ENCODE measurements at regions not wholly inside any gene's neighbourhood (a gene's known extent, or its start where the extent isn't known, plus 50 kb on each side); places are given as distances from the start of the nearest gene placed in this dataset.
A peak's percentile ranks its signal among the peaks of the same experiment; 100 is the strongest.

DNA sequence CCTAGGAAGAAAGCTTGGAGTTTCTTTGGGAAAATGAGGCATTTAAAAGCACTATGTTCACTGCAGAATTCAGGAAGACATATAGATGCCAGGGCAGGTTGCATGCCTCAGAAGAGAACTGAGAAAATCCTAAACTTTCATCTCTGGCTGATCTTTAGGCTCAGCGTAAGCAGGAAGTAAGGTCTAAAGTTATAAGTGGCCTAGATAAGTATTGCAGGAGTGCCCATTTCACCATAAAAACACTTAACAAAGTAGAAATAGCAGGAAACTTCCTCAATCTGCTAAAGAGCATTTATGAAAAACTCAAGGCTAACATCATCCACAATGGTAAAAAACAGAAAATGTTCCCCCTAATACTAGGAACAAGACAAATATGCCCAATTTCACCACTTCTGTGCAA, 320.3 kb downstream of the BMP2 start:
- intact Hi-C loops (cut with DNase I, micrococcal nuclease): no loop called here
- Mint-ChIP-seq H3K4me1 (no peaks in the 10 kb centered on the region), H3K27me3 (peaks cover 2% of the 10 kb centered on the region)

DNA sequence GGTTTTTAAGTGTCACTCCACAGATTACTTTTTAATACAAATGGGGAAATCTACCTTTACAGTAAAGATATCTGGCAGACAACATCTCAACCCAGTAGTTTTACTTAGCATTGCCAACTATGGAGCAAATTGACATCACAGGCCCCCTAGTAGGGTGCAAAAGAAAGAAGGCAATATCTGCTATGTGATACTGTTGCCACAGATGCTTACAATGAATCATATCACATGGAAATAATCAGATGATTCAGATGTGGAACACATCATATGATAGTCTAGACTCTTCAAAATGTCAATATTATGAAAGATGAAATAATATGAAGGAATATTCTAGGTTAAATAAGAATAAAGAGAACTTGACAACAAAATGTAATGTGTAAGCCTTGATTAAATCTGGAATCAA, 322.5 kb downstream of the BMP2 start:
- Mint-ChIP-seq H3K4me1 (no peaks in the 10 kb centered on the region), H3K27ac (no peak overlapping the region), H3K27me3 (peaks cover 2% of the 10 kb centered on the region), H3K9me3 (ENCODE audit: low read depth) (peaks cover 2% of the 10 kb centered on the region), H3K4me3 (no peak overlapping the region), H3K36me3 (ENCODE audit: low read depth) (no peaks in the 10 kb centered on the region)
- DNase-seq: no peak
- intact Hi-C loops (cut with DNase I, micrococcal nuclease): loop anchor here (5.0 to 10.0 kb wide), 2 partner anchors 265 to 948 kb away; no protein-coding TSS in a partner anchor
- ChIA-PET CTCF (no interaction called here), POLR2A (no interaction called here)
- no peak for ATAC-seq

More for the DNA sequence above, 320.3 kb downstream of the BMP2 start:
- peaks cover 2% of the 10 kb centered on the region for H3K9me3 Mint-ChIP-seq (ENCODE audit: low read depth)
- ATAC-seq (no peak), DNase-seq (no peak)
- ChIA-PET CTCF (no interaction called here), POLR2A (no interaction called here)
- no peak overlapping the region for H3K27ac Mint-ChIP-seq
- no peak overlapping the region for H3K4me3 Mint-ChIP-seq
- H3K36me3 Mint-ChIP-seq (ENCODE audit: low read depth): no peaks in the 10 kb centered on the region

DNA sequence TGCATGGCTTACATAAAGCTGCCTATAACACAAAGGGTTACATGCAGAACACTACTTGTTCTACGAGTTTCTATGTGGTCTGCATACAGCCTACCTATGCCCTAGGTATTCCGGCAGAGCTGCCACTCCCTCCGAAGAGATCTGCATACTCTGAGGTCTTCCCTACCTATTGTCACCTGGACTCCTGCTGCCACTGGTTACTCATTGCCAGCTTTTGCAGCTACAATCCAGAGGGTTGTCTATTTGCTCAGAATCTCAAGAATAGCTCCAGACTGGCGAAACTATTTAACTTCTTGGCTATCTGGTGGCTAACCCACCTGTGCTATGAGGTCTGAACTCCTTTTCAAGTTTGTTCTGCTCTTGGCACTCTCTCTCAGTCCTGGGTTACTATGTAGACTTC, 323.3 kb downstream of the BMP2 start:
- CTCF ChIA-PET: no interaction called here
- Mint-ChIP-seq H3K27ac (no peak overlapping the region), H3K36me3 (ENCODE audit: low read depth) (no peaks in the 10 kb centered on the region), H3K9me3 (ENCODE audit: low read depth) (peaks cover 2% of the 10 kb centered on the region), H3K4me1 (no peaks in the 10 kb centered on the region), H3K27me3 (peaks cover 2% of the 10 kb centered on the region), H3K4me3 (no peak overlapping the region)
- POLR2A ChIA-PET: interaction anchor here (0.6 kb wide), 1 partner anchor 202 kb away, joined by 3 read pairs; no protein-coding TSS in a partner anchor
- DNase-seq (no peak), ATAC-seq (no peak)
- intact Hi-C loops (cut with DNase I, micrococcal nuclease): loop anchor here (5.0 to 10.0 kb wide), 2 partner anchors 266 to 949 kb away; no protein-coding TSS in a partner anchor

DNA sequence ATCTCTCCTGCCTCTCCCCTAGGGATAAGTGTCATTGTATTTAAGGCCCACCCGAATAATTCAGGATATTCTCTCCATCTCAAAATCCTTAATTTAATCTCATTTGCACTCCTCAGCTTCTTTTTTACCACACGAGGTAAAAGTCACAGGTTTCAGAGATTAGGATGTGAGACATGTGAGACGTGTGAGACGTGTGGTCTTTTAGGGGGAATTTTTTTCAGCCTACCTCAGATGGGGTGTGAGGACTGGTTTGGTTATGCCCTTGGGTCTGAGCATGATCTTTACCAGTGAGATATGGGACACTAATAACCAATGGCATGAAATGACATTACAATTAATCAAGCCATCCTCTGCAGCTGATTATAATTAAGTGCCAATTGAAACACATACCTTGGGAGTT, 324.2 kb downstream of the BMP2 start:
- H3K4me3 Mint-ChIP-seq: no peak overlapping the region
- DNase-seq (no peak), ATAC-seq (no peak)
- H3K9me3 Mint-ChIP-seq (ENCODE audit: low read depth): peaks cover 2% of the 10 kb centered on the region
- H3K4me1 Mint-ChIP-seq: no peaks in the 10 kb centered on the region
- CTCF ChIA-PET: no interaction called here
- intact Hi-C loops (cut with DNase I, micrococcal nuclease): loop anchor here (5.0 to 10.0 kb wide), 2 partner anchors 267 to 949 kb away; no protein-coding TSS in a partner anchor
- H3K27me3 Mint-ChIP-seq: peaks cover 2% of the 10 kb centered on the region
- POLR2A ChIA-PET: no interaction called here
- no peak overlapping the region for H3K27ac Mint-ChIP-seq
- H3K36me3 Mint-ChIP-seq (ENCODE audit: low read depth): no peaks in the 10 kb centered on the region

DNA sequence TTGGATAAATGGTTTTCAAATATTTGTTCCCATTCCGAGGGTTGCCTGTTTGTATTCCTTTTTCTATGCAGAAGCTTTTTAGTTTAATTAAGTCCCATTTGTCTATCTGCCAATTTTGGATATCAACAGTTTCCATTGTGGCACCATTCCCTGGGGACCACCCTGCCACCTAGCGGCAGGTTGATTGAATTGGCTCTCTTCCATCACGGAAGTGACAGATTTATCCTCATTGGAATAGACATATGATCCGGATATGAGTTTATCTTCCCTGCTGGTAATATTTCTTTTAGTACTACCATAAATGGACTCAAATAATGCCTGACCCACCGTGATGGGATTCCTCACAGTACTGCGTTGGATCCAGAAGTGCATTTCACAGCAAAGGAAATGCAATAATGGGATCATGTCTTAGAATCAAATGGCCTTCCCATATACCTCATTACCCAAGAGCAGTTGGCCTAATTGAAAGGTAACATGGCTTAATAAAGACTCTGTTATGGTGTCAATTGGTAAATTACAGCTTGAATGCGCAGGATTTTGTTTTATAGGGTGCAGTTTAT, 327.0 kb downstream of the BMP2 start:
- ATAC-seq (no peak), DNase-seq (peak; percentile 40)
- Mint-ChIP-seq H3K4me3 (no peak overlapping the region), H3K36me3 (ENCODE audit: low read depth) (no peaks in the 10 kb centered on the region), H3K4me1 (no peaks in the 10 kb centered on the region), H3K9me3 (ENCODE audit: low read depth) (peaks cover 4% of the 10 kb centered on the region), H3K27ac (no peak overlapping the region), H3K27me3 (no peaks in the 10 kb centered on the region)
- ChIA-PET POLR2A (no interaction called here), CTCF (interaction anchor here (0.8 kb wide), 1 partner anchor 1628 kb away, joined by 3 read pairs; no protein-coding TSS in a partner anchor)
- intact Hi-C loops (cut with DNase I, micrococcal nuclease): loop anchor here (2.0 to 10.0 kb wide), 3 partner anchors 266 to 952 kb away; no protein-coding TSS in a partner anchor

DNA sequence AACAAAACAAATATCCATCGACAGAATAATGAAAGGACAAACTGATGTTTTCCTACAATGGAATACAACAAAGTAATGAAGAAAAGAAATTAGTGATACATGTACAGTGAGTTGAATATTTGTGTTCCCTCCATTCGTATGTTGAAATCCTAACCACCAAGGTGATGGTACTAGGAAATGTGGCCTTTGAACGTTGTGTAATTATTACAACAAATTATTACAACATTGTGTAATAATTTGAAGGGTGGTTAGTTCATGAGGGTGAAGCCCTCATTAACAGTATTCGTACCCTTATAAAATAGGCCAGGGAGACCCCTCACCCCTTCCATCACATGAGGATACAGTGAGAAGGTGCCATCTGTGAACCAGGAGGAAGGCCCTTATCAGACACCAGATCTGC, 339.4 kb downstream of the BMP2 start:
- ATAC-seq (no peak), DNase-seq (no peak)
- Mint-ChIP-seq H3K27ac (no peak overlapping the region), H3K9me3 (ENCODE audit: low read depth) (peaks cover 6% of the 10 kb centered on the region), H3K27me3 (no peaks in the 10 kb centered on the region), H3K4me3 (no peak overlapping the region), H3K36me3 (ENCODE audit: low read depth) (no peaks in the 10 kb centered on the region), H3K4me1 (no peaks in the 10 kb centered on the region)
- intact Hi-C loops (cut with DNase I, micrococcal nuclease): no loop called here
- CTCF ChIA-PET: no interaction called here
- POLR2A ChIA-PET: no interaction called here

DNA sequence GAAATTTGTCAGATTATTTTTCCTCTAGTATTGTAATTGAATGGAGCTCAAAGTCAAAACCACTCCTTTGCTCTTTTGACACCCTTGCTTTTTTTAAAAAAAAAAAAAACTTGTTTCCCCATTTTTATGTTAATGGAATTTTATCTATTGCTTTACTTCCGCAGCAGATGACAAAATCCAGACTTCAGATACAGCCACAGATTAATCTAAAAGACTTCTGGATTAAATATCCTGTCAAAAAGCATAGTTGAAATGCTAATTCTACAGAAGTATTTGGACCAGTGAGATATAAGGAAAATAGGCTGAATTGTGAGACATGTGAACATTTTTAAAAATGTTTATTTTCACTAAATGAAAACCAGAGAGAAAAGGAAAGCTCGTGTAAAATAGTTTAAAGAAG, 341.4 kb downstream of the BMP2 start:
- Mint-ChIP-seq H3K9me3 (ENCODE audit: low read depth) (peaks cover 6% of the 10 kb centered on the region), H3K27me3 (no peaks in the 10 kb centered on the region), H3K36me3 (ENCODE audit: low read depth) (no peaks in the 10 kb centered on the region), H3K4me1 (no peaks in the 10 kb centered on the region), H3K27ac (no peak overlapping the region), H3K4me3 (no peak overlapping the region)
- ChIA-PET POLR2A (no interaction called here), CTCF (interaction anchor here (1.1 kb wide), 1 partner anchor 14 kb away, joined by 3 read pairs; no protein-coding TSS in a partner anchor)
- DNase-seq: no peak
- no peak for ATAC-seq
- intact Hi-C loops (cut with DNase I, micrococcal nuclease): no loop called here

DNA sequence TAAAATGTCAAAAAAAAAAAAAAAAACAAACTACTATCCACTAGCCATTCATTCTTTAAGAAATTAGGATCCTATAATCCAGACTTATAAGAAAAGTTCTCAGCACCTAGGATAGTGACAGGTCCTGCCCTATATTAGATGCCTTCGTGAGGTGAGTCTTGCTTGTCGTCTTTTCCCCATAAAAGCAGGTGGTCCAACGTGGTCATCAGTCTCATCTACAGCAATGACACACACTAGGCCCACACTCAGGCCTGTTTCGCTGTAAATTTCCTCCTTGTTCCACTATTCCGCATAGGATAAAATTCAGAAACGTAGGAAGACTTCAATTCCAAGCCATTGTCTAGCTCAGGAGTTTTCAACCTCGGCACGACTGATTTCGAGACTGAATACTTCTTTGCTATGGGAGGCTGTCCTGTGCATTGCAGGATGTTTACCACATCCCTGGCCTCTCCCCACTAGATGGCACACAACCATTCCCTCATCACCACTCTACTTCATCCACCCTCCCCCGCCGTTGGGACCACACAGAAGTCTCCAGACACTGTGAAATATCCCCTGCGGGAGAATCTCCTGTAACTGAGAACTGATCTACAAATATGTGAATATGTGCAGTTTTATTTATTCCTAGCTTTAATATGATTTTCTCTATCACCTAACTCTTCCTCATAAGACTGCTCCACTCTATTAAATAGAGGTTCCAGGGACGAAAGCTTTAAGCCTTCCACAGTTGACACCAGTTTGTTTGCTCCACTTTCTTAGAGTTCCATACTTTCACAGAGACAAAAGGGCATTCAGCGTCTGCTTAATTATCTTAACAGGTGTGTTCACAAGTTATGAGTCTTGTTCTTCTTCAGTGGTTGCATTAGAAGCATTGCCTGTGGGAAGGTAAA, 346.3 kb downstream of the BMP2 start:
- no peaks in the 10 kb centered on the region for H3K36me3 Mint-ChIP-seq (ENCODE audit: low read depth)
- ChIA-PET POLR2A (no interaction called here), CTCF (interaction anchor here (1.1 kb wide), 1 partner anchor 10 kb away, joined by 7 read pairs; no protein-coding TSS in a partner anchor)
- H3K27me3 Mint-ChIP-seq: no peaks in the 10 kb centered on the region
- no peak overlapping the region for H3K27ac Mint-ChIP-seq
- no peak for DNase-seq
- H3K4me3 Mint-ChIP-seq: no peak overlapping the region
- H3K9me3 Mint-ChIP-seq (ENCODE audit: low read depth): no peaks in the 10 kb centered on the region
- ATAC-seq: no peak
- no peaks in the 10 kb centered on the region for H3K4me1 Mint-ChIP-seq
- intact Hi-C loops (cut with DNase I, micrococcal nuclease): no loop called here

DNA sequence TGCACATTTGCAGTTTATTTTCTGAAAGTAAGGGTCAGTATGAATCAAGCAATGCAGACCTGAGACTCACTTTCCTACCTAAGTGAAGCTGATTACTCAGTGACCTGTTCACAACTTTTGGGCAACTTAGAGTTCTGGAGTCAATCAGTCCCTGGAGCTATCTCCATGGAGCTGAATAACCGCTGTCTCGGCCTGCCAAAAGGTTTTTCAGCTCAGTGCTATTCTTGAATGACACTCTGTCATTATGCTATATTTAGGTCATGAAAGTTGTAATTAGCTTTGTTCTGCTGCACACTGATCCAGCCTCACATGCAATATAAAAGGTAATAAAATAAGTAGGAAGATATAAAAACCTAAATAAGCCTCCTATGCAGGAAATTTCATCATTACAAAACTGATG, 356.0 kb downstream of the BMP2 start:
- Mint-ChIP-seq H3K27ac (no peak overlapping the region), H3K36me3 (ENCODE audit: low read depth) (no peaks in the 10 kb centered on the region), H3K4me1 (no peaks in the 10 kb centered on the region), H3K4me3 (no peak overlapping the region), H3K9me3 (ENCODE audit: low read depth) (peaks cover 3% of the 10 kb centered on the region), H3K27me3 (no peaks in the 10 kb centered on the region)
- POLR2A ChIA-PET: no interaction called here
- CTCF ChIA-PET: interaction anchor here (0.6 to 1.4 kb wide), 3 partner anchors 10 to 372 kb away, joined by 3 to 7 read pairs (median 3); no protein-coding TSS in a partner anchor
- intact Hi-C loops (cut with DNase I, micrococcal nuclease): no loop called here
- DNase-seq (no peak), ATAC-seq (no peak)

DNA sequence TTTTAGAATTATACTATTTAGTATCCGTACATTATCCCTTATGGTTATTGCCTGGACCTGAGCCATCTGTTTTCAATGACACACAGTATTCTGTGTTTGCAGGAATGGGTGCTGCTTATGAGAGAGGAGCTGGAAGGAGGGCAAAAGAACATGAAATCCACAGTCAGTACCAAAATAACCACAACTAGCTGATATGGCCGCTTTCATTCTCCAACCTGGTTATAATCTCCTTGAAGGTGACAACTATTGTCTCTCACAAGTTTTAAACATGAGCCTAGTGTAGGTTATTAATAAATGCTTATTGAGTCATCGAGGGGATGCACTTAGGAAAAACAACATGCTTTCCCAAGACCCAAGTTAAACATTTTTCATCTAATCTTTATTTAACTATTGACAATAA, 356.6 kb downstream of the BMP2 start:
- POLR2A ChIA-PET: interaction anchor here (0.6 kb wide), 1 partner anchor 657 kb away, joined by 3 read pairs; no protein-coding TSS in a partner anchor
- Mint-ChIP-seq H3K27ac (no peak overlapping the region), H3K4me3 (no peak overlapping the region), H3K4me1 (no peaks in the 10 kb centered on the region), H3K9me3 (ENCODE audit: low read depth) (peaks cover 3% of the 10 kb centered on the region), H3K36me3 (ENCODE audit: low read depth) (no peaks in the 10 kb centered on the region), H3K27me3 (no peaks in the 10 kb centered on the region)
- no peak for ATAC-seq
- DNase-seq: no peak
- CTCF ChIA-PET: interaction anchor here (1.4 kb wide), 1 partner anchor 11 kb away, joined by 7 read pairs; no protein-coding TSS in a partner anchor
- intact Hi-C loops (cut with DNase I, micrococcal nuclease): no loop called here

DNA sequence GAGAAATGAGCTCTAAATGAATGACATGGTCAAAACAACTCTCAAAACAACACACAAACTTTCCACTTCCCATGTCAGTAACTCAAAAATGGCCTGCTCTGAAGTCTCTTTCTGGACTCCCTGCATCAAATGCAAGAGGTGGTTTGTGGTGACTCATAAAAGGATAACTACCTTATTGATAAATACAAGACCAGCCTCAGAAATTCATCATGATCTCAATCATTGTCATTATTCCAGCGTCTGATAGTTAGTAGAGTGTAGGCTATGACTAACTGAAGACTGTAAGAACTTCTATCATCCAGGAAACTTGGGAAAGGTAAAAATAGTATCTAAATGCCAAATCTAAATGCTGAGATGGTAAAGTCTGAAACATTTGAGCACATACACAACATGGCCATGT, 369.4 kb downstream of the BMP2 start:
- H3K9me3 Mint-ChIP-seq (ENCODE audit: low read depth): peaks cover 5% of the 10 kb centered on the region
- ChIA-PET CTCF (no interaction called here), POLR2A (no interaction called here)
- no peak overlapping the region for H3K27ac Mint-ChIP-seq
- no peaks in the 10 kb centered on the region for H3K27me3 Mint-ChIP-seq
- ATAC-seq (no peak), DNase-seq (no peak)
- H3K36me3 Mint-ChIP-seq (ENCODE audit: low read depth): no peaks in the 10 kb centered on the region
- H3K4me3 Mint-ChIP-seq: no peak overlapping the region
- intact Hi-C loops (cut with DNase I, micrococcal nuclease): no loop called here
- H3K4me1 Mint-ChIP-seq: no peaks in the 10 kb centered on the region
